Endometrium (tissue), 2 donors: ENCODE measurements at regions not wholly inside any gene's neighbourhood (a gene's known extent, or its start where the extent isn't known, plus 50 kb on each side); places are given as distances from the start of the nearest gene placed in this dataset.
"Not testable (repeated sequence)": the region's sequence is repeated elsewhere in the genome, so short reads cannot be mapped to it uniquely, and the experiment has no call there.

ENCODE experiments used
- FAIRE-seq: peaks from 2 replicates; lab custom pipeline; 2012; peaks lifted over from hg19 to GRCh38; lab: Jason Lieb, UNC
- donor health status: control.
- donor health status: control.

GRCh38 chr12:78501825-78502224 lies 362.7 kb upstream of the SYT1 start:
- FAIRE-seq, result no peak

DNA sequence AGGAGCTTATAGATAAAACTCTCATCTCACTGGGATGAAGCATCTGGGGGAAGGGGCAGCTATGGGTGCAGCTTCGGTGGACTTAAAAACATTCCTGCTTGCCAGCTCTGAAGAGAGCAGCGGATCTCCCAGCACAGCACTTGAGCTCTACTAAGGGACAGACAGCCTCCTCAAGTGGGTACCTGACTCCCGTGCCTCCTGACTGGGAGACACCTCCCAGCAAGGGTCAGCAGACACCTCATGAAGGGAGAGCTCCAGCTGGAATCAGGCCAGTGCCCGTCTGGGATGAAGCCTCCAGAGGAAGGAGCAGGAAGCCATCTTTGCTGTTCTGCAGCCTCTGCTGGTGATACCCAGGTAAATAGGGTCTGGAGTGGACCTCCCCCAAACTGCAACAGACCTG lies 345.2 kb upstream of the SYT1 start:
- no peak for FAIRE-seq

GRCh38 chr12:78530100-78530765 lies 334.3 kb upstream of the SYT1 start:
- FAIRE-seq, result no peak

DNA sequence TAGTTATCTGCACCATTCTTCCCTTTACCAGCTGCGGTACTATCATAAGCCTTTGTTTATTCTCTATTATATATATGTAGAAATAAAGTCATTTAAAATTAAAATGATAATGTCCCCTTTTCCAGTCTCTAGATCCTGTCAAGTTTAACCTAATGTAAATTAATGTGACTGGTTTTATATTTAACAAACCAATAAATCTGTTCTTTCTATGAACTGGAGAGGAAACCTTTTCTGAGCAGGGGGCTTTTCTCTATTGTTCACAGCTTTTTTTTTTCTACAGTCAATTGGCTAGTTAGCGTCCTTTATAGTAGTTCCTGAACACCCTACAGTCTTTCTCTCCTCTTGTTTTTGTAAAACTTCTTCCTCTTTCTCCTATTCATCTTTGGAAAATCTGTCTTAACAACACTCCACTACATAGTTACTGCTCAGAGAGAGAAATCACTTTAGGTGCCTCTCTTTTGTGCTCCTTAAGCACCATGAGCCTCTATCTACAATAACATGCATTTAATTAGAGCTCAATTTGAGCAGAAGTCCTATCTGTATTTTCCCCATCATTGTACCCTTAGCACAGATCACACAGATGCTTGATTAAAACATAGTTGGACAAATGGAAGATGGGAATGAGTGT lies 332.6 kb upstream of the SYT1 start:
- FAIRE-seq, result no peak

GRCh38 chr12:78534311-78534710 lies 330.3 kb upstream of the SYT1 start:
- FAIRE-seq, result no peak

- no peak for FAIRE-seq
Observed at GRCh38 chr12:78540606-78541336, 323.8 kb upstream of the SYT1 start.

GRCh38 chr12:78550831-78551230 lies 313.7 kb upstream of the SYT1 start:
- FAIRE-seq, result no peak

DNA sequence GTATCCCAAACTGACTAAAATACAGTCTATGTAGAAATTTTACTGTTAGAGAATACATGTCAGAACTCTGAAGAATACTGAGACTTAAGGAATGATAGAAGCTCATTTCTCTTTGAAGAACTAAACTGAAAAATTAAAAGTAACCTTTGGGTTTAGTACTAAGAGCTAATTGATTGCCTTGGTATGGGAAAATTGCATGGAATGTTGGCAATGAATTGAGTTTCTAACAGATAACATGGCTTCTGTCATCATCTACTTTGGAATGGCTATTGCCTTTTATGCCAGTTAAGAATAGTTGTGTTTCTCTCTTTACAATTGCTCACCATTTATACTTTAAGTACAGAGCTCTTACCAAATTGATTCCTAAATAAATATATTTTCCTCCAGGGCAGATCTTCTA lies 308.8 kb upstream of the SYT1 start:
- FAIRE-seq, result no peak

DNA sequence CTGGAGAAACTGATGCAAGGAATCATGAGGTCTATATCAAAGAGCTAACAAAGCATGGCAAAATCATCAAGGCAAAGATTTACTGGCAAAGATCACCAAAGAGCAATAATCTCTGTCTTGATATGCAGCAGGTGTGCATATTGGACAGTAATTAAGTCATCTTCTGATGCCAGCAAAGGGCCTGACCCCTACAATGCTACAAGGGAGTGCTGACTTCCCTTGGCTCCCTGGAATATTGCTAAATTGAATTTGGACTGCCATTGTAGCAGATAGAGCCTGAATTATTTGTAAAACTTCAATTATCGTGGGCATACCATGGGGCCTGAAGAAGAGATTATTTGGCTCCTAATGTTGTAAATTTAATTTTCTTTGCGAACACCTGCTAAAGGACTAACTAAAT lies 307.9 kb upstream of the SYT1 start:
- no peak for FAIRE-seq

DNA sequence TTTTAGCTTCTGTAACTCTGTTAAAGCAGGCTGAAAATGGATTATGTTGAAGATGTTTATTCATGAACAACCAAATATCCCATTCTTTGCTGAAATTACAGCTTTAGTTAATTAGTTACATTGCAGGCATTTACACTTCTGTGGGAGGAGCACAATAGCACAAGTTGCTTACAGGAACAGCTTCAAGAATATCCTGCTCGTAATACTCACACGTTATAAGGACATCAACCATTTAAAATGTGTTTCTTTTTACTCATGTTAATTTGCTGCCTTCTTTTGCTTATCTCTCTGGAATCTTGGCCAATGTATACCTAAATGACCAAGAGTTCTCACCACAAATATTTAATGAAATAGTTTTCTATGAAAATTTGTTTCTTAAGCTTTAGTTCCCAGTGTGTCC lies 305.2 kb upstream of the SYT1 start:
- FAIRE-seq, result no peak

- FAIRE-seq, result no peak
Observed at GRCh38 chr12:78559886-78560285, 304.7 kb upstream of the SYT1 start.

- no peak for FAIRE-seq
Observed at GRCh38 chr12:78560633-78561032, 303.9 kb upstream of the SYT1 start.

DNA sequence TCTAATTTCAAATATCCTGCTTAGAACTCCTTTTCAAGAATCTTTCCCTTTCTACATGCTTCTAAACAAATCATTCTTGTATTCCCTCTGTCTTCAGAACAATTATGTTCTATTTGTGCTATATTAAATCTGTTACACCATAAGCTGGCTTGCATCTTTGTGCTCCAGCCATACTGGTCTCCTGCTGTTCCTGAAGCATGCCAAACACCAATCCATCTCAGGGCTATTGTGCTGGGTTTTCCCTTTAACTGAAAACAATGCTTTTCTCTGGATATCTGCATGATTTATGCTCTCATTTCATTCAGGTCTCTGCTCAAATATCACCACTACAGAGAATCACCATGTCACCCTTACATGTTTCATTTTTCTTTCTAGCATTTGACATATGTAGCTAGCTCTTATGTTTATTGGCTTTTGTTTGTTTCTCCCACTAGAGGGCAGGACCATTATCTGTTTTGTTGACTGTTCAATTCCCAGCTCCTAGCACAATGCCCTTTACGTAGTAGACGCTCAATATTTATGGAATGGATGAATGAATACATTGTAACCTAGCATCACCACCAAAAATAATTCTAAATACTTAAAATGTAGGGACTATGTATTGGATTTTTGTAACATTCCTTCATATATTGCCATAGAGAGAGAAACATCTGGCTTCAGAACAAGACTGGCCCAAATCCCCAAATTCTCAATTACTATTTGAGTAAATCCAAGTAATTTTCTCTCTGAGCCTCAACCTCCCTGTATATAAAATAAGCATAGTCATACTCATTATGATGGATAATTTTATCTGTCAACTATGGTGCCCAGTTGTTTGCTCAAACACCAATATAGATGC lies 302.0 kb upstream of the SYT1 start:
- FAIRE-seq, result no peak

- no peak for FAIRE-seq
Observed at GRCh38 chr12:78563826-78564225, 300.7 kb upstream of the SYT1 start.

- no peak for FAIRE-seq
Observed at GRCh38 chr12:78566456-78566855, 298.1 kb upstream of the SYT1 start.

DNA sequence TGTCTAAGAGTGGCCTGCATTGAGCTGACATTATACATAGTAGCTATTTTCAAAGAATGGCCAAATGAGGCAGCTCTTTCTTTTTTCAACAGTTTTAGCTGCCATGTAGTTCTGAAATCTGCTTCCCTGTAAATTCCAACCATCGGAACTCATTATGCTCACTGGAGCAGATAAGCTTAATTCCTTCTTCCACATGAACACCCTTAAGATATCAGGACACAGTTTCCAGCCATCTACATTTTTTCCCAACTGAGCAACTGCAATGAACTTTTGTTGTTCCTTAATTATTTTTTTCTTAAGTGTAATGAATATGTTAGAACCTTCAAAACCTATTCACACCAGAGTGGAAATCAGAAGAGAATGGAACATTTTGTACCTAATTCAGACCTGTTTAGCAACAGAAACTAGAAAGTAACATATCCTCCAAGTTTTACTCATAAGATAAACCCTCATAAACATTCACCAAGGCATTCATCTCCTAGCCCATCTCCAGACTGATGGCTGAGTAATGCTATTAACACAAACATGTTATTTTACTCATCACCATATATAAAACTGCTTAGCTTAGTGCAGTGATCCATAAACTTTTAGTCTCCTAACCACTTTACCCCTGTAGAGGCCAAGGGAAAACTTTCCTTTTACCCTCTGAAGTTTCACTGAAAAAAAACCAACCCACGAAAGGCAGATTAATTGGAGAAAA lies 296.1 kb upstream of the SYT1 start:
- FAIRE-seq, result no peak

- no peak for FAIRE-seq
Observed at GRCh38 chr12:78571953-78572352, 292.6 kb upstream of the SYT1 start.

DNA sequence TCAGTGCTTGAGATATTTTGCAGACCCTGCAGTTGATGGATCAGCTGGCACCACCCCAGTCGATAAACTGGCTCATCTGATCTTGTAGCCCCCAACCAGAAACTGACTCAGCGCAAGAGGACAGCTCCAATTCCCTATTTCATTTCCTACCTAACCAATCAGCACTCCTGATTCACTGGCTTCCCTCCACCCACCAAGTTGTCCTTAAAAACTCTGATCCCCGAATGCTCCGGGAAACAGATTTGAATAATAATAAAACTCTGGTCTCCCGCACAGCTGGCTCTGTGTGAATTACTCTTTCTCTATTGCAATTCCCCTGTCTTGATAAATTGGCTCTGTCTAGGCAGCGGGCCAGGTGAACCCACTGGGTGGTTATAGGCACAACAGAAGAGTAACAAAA lies 289.4 kb upstream of the SYT1 start:
- not testable (repeated sequence) for FAIRE-seq

DNA sequence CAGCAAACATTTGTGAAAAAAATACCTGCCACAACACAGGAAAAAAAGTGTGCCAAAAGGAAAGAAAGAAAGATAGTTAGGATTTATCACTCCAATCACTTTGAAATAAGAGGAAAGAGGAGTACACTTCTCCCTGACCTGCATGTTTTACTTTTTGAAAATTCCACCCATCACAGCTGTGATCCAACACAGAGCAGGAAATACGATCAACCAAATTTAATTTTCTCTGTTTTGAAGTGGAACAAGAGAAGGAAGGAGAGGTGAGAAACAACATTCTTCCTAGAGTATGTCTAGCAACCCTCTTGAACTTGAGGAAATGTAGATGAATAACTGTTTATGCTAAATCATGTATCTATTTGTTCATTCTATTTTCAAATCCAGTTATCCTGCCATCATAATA lies 284.7 kb upstream of the SYT1 start:
- no peak for FAIRE-seq

DNA sequence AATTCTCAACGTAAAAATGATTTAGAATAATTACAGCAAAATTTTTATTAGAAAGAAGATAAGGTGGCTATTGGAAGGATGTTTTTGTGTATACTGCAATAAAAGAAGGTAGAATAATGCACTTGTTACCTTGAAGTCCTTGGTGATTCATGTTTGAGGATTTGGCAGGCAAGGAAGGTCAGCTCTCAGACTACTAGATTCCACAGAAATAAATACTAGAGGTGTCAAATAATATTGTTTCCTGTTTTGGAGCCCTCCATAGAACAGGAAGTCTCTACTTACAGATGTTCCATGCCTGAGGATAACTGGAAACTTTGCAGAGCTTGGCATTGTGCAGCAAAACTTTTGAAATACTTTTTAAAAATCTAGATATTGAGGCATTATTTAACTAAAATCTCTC lies 284.3 kb upstream of the SYT1 start:
- no peak for FAIRE-seq

DNA sequence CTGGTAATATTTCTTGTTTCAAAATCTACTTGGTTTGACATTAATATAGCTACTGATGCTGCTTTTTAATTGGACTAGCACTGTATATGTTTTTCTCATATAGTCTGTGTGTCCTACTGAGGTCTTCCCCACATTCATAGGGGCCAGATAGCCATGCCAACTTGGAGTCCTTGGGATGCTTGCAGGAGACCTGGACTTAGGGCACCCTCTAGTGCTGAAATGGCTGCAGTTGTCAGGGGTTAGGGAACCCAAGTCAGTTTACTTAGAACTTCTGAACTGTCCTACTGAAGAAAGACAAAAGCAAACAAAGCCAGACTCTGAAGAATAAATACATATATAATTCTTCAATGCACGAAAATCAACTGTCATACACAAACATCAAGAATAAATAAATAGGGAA lies 279.9 kb upstream of the SYT1 start:
- FAIRE-seq, result no peak

DNA sequence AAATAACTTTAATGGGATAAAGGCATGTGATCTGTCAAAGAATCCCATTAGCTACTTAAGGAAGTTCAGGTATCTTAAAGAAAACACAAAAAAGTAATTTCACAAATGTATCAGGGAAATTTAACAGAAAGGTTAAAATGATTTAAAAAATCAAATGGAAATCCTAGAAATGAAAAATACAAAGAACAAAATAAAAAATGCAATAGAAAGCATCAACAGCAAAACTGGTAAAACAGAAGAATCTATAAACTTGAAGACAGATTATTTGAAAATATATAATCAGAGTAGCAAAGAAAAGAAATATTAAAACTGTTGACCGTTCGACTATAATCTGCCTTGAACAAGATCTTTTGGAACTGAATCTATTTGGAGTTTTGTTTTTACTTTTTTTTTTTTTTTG lies 279.4 kb upstream of the SYT1 start:
- no peak for FAIRE-seq
